ENCODE measurements at regions not wholly inside any gene's neighbourhood (a gene's known extent, or its start where the extent isn't known, plus 50 kb on each side); places are given as distances from the start of the nearest gene placed in this dataset.

- TF ChIP-seq POLR2A (IDR thresholded peaks at IDR 0.05; ENCODE audit: low read length) (no peak), GATA1 (IDR thresholded peaks at IDR 0.05; ENCODE audit: low read depth, low read length) (no peak)
These were observed 72.0 kb downstream of the VPREB1 start for GRCh38 chr22:22316589-22316988.
